B cell (primary cell): ENCODE measurements at regions not wholly inside any gene's neighbourhood (a gene's known extent, or its start where the extent isn't known, plus 50 kb on each side); places are given as distances from the start of the nearest gene placed in this dataset.

Experiments
- ATAC-seq: fragments of 200-7000 bp; cut with Tn5 transposase; one replicate; pipeline ENCODE4 v1.10.0; 2021; ENCODE audit warnings: low read depth, mild to moderate bottlenecking, moderate number of reproducible peaks, moderate library complexity
- CTCF ChIA-PET: fragments of 350-600 bp; sonication (Branson Sonifier 250); formaldehyde crosslinking; loops from one replicate; lab custom pipeline; 2021; ENCODE audit warnings: antibody characterized with exemption, inconsistent platforms; lab: Charles Lee
- POLR2A ChIA-PET: fragments of 350-600 bp; sonication (Branson Sonifier 250); formaldehyde crosslinking; loops from one replicate; lab custom pipeline; 2021; ENCODE audit warnings: antibody characterized with exemption; lab: Charles Lee
- DNase-seq: peaks from one replicate; pipeline ENCODE4 v3.0.0; 2013
- H2AFZ ChIP-seq: 2 replicates; pipeline ENCODE4 v1.6.1; 2012; ENCODE audit warnings: mild to moderate bottlenecking, low read depth, low read length; ENCODE audit not compliant: insufficient read depth, poor library complexity, severe bottlenecking
- H3K27ac ChIP-seq, 2 donors: 1 replicate in 1 of 2; 2 replicates in 1 of 2; pipeline ENCODE4 v1.5.1; 2012 to 2013; ENCODE audit warnings: low read length in 2 of 2, mild to moderate bottlenecking in 2 of 2, moderate library complexity in 1 of 2
- H3K27me3 ChIP-seq, 4 experiments: fragments of 200-600 bp in 1 of 4; sonication (generic) in 1 of 4; replicated peaks in 1 of 4; 1 replicate in 2 of 4; 2 replicates in 2 of 4; pipeline versions ENCODE4 v1.6.1 to v1.7.0; 2013 to 2016; ENCODE audit warnings: low read length in 3 of 4, mild to moderate bottlenecking in 2 of 4, mixed read lengths in 1 of 4, moderate library complexity in 1 of 4; ENCODE audit not compliant: insufficient read depth in 4 of 4, control insufficient read depth in 3 of 4; ENCODE audit errors: control extremely low read depth in 1 of 4
- H3K36me3 ChIP-seq, 2 experiments: replicated peaks in 1 of 2; 1 replicate in 1 of 2; 2 replicates in 1 of 2; pipeline versions ENCODE4 v1.6.1 to v1.7.1; 2013; ENCODE audit warnings: low read length in 1 of 2; ENCODE audit not compliant: insufficient read depth in 2 of 2, control insufficient read depth in 1 of 2; ENCODE audit errors: control extremely low read depth in 1 of 2, extremely low read depth in 1 of 2
- H3K4me1 ChIP-seq, 2 donors: fragments of 200-600 bp in 1 of 2; sonication (generic) in 1 of 2; 1 replicate in 1 of 2; 2 replicates in 1 of 2; pipeline versions ENCODE4 v1.5.1 to v1.6.1; 2013 to 2017; ENCODE audit warnings: low read length in 2 of 2; ENCODE audit not compliant: control insufficient read depth in 2 of 2, insufficient read depth in 2 of 2
- H3K4me2 ChIP-seq: replicated peaks from 2 replicates; pipeline ENCODE3; 2012; ENCODE audit warnings: mild to moderate bottlenecking, low read depth, low read length; ENCODE audit not compliant: poor library complexity, severe bottlenecking
- H3K4me3 ChIP-seq, 5 experiments: fragments of 200-600 bp in 1 of 5; sonication (generic) in 1 of 5; 1 replicate in 3 of 5; 2 replicates in 2 of 5; pipeline versions ENCODE4 v1.5.1 to v1.7.0; 2011 to 2016; ENCODE audit warnings: low read length in 4 of 5, mild to moderate bottlenecking in 4 of 5, low read depth in 2 of 5, control low read depth in 1 of 5, moderate library complexity in 1 of 5; ENCODE audit not compliant: insufficient read depth in 1 of 5; ENCODE audit errors: control extremely low read depth in 1 of 5, extremely low read depth in 1 of 5
- H3K79me2 ChIP-seq: fragments of 200-600 bp; sonication (generic); one replicate; pipeline ENCODE4 v1.6.0; 2016; ENCODE audit warnings: low read length; ENCODE audit not compliant: control insufficient read depth, insufficient read depth
- H3K9ac ChIP-seq: fragments of 200-600 bp; sonication (generic); 2 replicates; pipeline ENCODE4 v1.6.1; 2017; ENCODE audit warnings: mild to moderate bottlenecking, low read length, moderate library complexity
- H3K9me3 ChIP-seq, 3 donors: one replicate each; pipeline versions ENCODE4 v1.6.1 to v1.7.1; 2013; ENCODE audit warnings: low read length in 2 of 3; ENCODE audit not compliant: control insufficient read depth in 2 of 3, insufficient read depth in 1 of 3; ENCODE audit errors: control extremely low read depth in 1 of 3
- H4K20me1 ChIP-seq: 2 replicates; pipeline ENCODE4 v1.6.0; 2012; ENCODE audit warnings: mild to moderate bottlenecking, low read length; ENCODE audit not compliant: insufficient read depth, control insufficient read depth, poor library complexity, severe bottlenecking
- H3K27ac Mint-ChIP-seq: one replicate; pipeline ENCODE4 v1.8.0; 2021; ENCODE audit warnings: mixed read lengths
- H3K27me3 Mint-ChIP-seq: one replicate; pipeline ENCODE4 v1.8.0; 2021; ENCODE audit warnings: mixed read lengths
- H3K4me1 Mint-ChIP-seq: one replicate; pipeline ENCODE4 v1.8.0; 2021; ENCODE audit warnings: mixed read lengths
- H3K4me3 Mint-ChIP-seq: one replicate; pipeline ENCODE4 v1.8.0; 2021; ENCODE audit warnings: mixed read lengths
- H3K9me3 Mint-ChIP-seq: one replicate; pipeline ENCODE4 v1.8.0; 2022; ENCODE audit warnings: mixed read lengths; ENCODE audit not compliant: insufficient read depth
- CTCF ChIP-seq: fragments of 200-600 bp; IDR thresholded peaks from one replicate; pipeline ENCODE4 v1.8.0; 2022; ENCODE audit warnings: antibody characterized with exemption, mild to moderate bottlenecking
- EZH2 ChIP-seq: IDR thresholded peaks from 2 replicates; pipeline ENCODE4 v1.6.1; 2012; ENCODE audit warnings: borderline replicate concordance, low read depth, mild to moderate bottlenecking, moderate library complexity, low read length; ENCODE audit not compliant: insufficient read depth, poor library complexity, severe bottlenecking
- WGBS: methylation state at CpG from one replicate; pipeline ENCODE4 v1.1.5; 2013; ENCODE audit warnings: missing lambda C conversion rate; ENCODE audit not compliant: insufficient coverage; 5-methylcytosine and 5-hydroxymethylcytosine counted together
- intact Hi-C: fragments of 100-400 bp; cut with micrococcal nuclease; formaldehyde crosslinking; loops from one replicate; pipeline ENCODE4 v1.10.0; 2022

GRCh38 chr18:61149786-61150185 lies 183.4 kb upstream of the CDH20 start:
- no peaks in the 10 kb centered on the region for H3K27me3 Mint-ChIP-seq
- ChIA-PET POLR2A (no interaction called here), CTCF (no interaction called here)
- H3K4me2 ChIP-seq, result no peak overlapping the region
- H3K4me3 ChIP-seq, result no peak overlapping the region
- no peak for DNase-seq
- H3K36me3 ChIP-seq, result no peaks in the 10 kb centered on the region
- H3K27ac Mint-ChIP-seq, result no peak overlapping the region
- no peak overlapping the region for H2AFZ ChIP-seq
- no peaks in the 10 kb centered on the region for H3K4me1 Mint-ChIP-seq
- intact Hi-C loops, result no loop called here
- H3K27ac ChIP-seq, result no peak overlapping the region
- 100% methylated on average over 1 of the region's 5 CpGs for WGBS
- no peak overlapping the region for H3K4me3 Mint-ChIP-seq
- H4K20me1 ChIP-seq, result no peaks in the 10 kb centered on the region
- TF ChIP-seq EZH2 (no peak), CTCF (no peak)
- no peaks in the 10 kb centered on the region for H3K27me3 ChIP-seq
- peaks cover 2% of the 10 kb centered on the region for H3K9me3 Mint-ChIP-seq
- no peaks in the 10 kb centered on the region for H3K79me2 ChIP-seq
- ATAC-seq, result no peak
- no peaks in the 10 kb centered on the region for H3K4me1 ChIP-seq
- peaks cover 0 to 3% (median 0%) of the 10 kb centered on the region in 3 donors for H3K9me3 ChIP-seq
- H3K9ac ChIP-seq, result no peak overlapping the region

- H3K4me3 ChIP-seq, result no peak overlapping the region
- H3K36me3 ChIP-seq, result no peaks in the 10 kb centered on the region
- Mint-ChIP-seq H3K4me3 (no peak overlapping the region), H3K4me1 (no peaks in the 10 kb centered on the region), H3K9me3 (peaks cover 5% of the 10 kb centered on the region), H3K27ac (no peak overlapping the region), H3K27me3 (no peaks in the 10 kb centered on the region)
- H3K27me3 ChIP-seq, result no peaks in the 10 kb centered on the region
- intact Hi-C loops, result no loop called here
- POLR2A ChIA-PET, result no interaction called here
- H3K4me2 ChIP-seq, result no peak overlapping the region
- CTCF ChIA-PET, result no interaction called here
- DNase-seq, result no peak
- H3K79me2 ChIP-seq, result no peaks in the 10 kb centered on the region
- no peaks in the 10 kb centered on the region for H3K9me3 ChIP-seq
- H3K27ac ChIP-seq, result no peak overlapping the region
- WGBS, result no CpG with 5 or more reads among the region's 3 CpGs
- no peak for ATAC-seq
- TF ChIP-seq EZH2 (no peak), CTCF (no peak)
- no peaks in the 10 kb centered on the region for H4K20me1 ChIP-seq
- no peaks in the 10 kb centered on the region for H3K4me1 ChIP-seq
- no peak overlapping the region for H3K9ac ChIP-seq
- no peak overlapping the region for H2AFZ ChIP-seq
Observed at GRCh38 chr18:61153571-61153970, 179.7 kb upstream of the CDH20 start.
